ENCODE measurements at regions not wholly inside any gene's neighbourhood (a gene's known extent, or its start where the extent isn't known, plus 50 kb on each side); places are given as distances from the start of the nearest gene placed in this dataset.

- intact Hi-C loops (cut with micrococcal nuclease) = no loop called here
- H3K9me3 ChIP-seq (replicated peaks; ENCODE audit: control insufficient read depth, insufficient read depth, low read length) = no peaks in the 10 kb centered on the region
- FAIRE-seq = no peak
- TF ChIP-seq POLR2A (IDR thresholded peaks at IDR 0.05; ENCODE audit: low read depth, low read length) (no peak), POLR2AphosphoS5 (IDR thresholded peaks at IDR 0.05; ENCODE audit: insufficient read depth, low read depth, low read length) (no peak), JUN (IDR thresholded peaks at IDR 0.05; ENCODE audit: borderline replicate concordance, insufficient read depth, insufficient read length, low read depth) (no peak), MYC (IDR thresholded peaks at IDR 0.05; ENCODE audit: low read depth, low read length) (no peak), FOS (IDR thresholded peaks at IDR 0.05; ENCODE audit: borderline replicate concordance, insufficient read depth, low read length) (no peak)
- TF ChIP-seq, protein P1, sequence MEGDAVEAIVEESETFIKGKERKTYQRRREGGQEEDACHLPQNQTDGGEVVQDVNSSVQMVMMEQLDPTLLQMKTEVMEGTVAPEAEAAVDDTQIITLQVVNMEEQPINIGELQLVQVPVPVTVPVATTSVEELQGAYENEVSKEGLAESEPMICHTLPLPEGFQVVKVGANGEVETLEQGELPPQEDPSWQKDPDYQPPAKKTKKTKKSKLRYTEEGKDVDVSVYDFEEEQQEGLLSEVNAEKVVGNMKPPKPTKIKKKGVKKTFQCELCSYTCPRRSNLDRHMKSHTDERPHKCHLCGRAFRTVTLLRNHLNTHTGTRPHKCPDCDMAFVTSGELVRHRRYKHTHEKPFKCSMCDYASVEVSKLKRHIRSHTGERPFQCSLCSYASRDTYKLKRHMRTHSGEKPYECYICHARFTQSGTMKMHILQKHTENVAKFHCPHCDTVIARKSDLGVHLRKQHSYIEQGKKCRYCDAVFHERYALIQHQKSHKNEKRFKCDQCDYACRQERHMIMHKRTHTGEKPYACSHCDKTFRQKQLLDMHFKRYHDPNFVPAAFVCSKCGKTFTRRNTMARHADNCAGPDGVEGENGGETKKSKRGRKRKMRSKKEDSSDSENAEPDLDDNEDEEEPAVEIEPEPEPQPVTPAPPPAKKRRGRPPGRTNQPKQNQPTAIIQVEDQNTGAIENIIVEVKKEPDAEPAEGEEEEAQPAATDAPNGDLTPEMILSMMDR (IDR thresholded peaks at IDR 0.05; ENCODE audit: extremely low read depth in 1 of 2, insufficient read depth in 1 of 2, low read depth in 1 of 2, low read length in 2 of 2) = no peak
- no peak for DNase-seq (ENCODE audit: low read depth, low spot score)
- POLR2A ChIA-PET = no interaction called here
- no peak overlapping the region for H3K4me2 ChIP-seq (ENCODE audit: insufficient read depth, low read length)
- no peak overlapping the region for H2AFZ ChIP-seq (ENCODE audit: low read depth, low read length)
- no peaks in the 10 kb centered on the region for H3K9me1 ChIP-seq (replicated peaks; ENCODE audit: control insufficient read depth, extremely low read depth, insufficient read depth, low read length)
- dilution Hi-C loops (cut with MboI; ENCODE audit: extremely low pct_ligation_motif_present, low sequenced_read_pairs) = no loop called here
- no peaks in the 10 kb centered on the region for H3K79me2 ChIP-seq (ENCODE audit: control insufficient read depth, insufficient read depth, low read length)
- H3K4me1 ChIP-seq (ENCODE audit: control insufficient read depth, extremely low read depth, insufficient read depth, low read length) = no peaks in the 10 kb centered on the region
- H3K9ac ChIP-seq (replicated peaks; ENCODE audit: extremely low read depth, insufficient read depth, low read length) = no peak overlapping the region
- H3K4me3 ChIP-seq (replicated peaks in 1 of 3; ENCODE audit: insufficient read depth in 1 of 3, low read depth in 1 of 3, low read length in 3 of 3) = no peak overlapping the region
- H3K27me3 ChIP-seq (ENCODE audit: control insufficient read depth in 2 of 2, insufficient read depth in 2 of 2, low read length in 2 of 2) = peaks cover 3 to 13% of the 10 kb centered on the region in 2 experiments
- CTCF ChIA-PET = interaction anchor here (1.1 to 1.3 kb wide), 3 partner anchors 18 to 586 kb away, joined by 3 to 5 read pairs (median 3); no protein-coding TSS in a partner anchor
- H3K36me3 ChIP-seq (ENCODE audit: control insufficient read depth in 2 of 2, extremely low read depth in 1 of 2, insufficient read depth in 2 of 2, low read length in 2 of 2) = no peaks in the 10 kb centered on the region
- H3K27ac ChIP-seq (ENCODE audit: insufficient read depth, low read depth, low read length) = no peak overlapping the region
- H4K20me1 ChIP-seq (replicated peaks; ENCODE audit: control insufficient read depth, extremely low read depth, insufficient read depth, low read length) = no peaks in the 10 kb centered on the region
- no TSS peak for BruUV-seq (replicated peaks)
These were observed 64.1 kb upstream of the SIX3 start for GRCh38 chr2:44877417-44877816.
